OCI-LY1 (cell line): ENCODE measurements at regions not wholly inside any gene's neighbourhood (a gene's known extent, or its start where the extent isn't known, plus 50 kb on each side); places are given as distances from the start of the nearest gene placed in this dataset.

Experiments
- EZH2 ChIP-seq: fragments of 200-600 bp; sonication (generic), shearing (Covaris generic); IDR thresholded peaks from 2 replicates; pipeline ENCODE4 v1.8.0; 2017; ENCODE audit warnings: borderline replicate concordance, mixed run types, mild to moderate bottlenecking, antibody characterized with exemption, low read length, moderate library complexity, mixed read lengths
- TF ChIP-seq, protein P1 (sequence below): fragments of 200-600 bp; sonication (generic), shearing (Covaris generic); IDR thresholded peaks from 2 replicates; pipeline ENCODE4 v1.5.1; 2017; ENCODE audit warnings: mild to moderate bottlenecking, antibody characterized with exemption, low read length, moderate library complexity, mixed read lengths

DNA sequence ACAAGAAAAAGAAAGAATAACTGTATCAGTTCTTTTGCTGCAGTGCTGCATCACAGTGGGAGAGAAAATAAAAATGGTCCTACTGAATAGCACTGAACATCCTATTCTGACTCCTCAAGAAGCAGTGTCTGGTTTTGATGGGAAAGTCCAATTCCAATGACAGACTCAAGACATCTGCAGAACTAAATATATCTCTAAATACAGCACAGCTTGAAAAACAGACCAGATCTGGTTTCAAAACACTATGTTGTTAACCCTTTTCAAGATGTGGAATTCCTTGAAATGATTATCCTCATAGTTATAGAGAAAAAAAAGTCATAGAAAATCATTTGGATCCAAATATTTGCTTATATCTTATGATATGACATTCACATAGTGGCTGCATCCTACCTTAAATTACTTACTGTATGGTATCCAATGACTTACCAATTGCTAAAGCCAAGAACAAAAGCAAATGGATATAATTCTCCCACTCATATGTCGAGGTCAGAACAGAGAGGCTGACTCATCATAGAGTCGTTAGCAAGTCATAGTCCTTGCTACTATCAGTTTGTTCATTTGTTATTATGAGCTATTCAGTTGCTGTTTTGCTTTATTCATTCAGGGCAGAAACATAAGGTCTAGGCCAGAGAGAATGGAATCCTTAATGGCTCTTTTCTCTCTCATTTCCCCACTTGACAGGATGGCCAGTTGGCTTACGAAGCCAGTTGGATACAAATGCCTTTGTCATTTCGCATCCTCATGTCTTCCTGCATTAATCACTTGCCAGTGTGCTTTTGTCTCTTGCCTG lies 62.5 kb upstream of the ACVR2A start:
- TF ChIP-seq, protein P1, sequence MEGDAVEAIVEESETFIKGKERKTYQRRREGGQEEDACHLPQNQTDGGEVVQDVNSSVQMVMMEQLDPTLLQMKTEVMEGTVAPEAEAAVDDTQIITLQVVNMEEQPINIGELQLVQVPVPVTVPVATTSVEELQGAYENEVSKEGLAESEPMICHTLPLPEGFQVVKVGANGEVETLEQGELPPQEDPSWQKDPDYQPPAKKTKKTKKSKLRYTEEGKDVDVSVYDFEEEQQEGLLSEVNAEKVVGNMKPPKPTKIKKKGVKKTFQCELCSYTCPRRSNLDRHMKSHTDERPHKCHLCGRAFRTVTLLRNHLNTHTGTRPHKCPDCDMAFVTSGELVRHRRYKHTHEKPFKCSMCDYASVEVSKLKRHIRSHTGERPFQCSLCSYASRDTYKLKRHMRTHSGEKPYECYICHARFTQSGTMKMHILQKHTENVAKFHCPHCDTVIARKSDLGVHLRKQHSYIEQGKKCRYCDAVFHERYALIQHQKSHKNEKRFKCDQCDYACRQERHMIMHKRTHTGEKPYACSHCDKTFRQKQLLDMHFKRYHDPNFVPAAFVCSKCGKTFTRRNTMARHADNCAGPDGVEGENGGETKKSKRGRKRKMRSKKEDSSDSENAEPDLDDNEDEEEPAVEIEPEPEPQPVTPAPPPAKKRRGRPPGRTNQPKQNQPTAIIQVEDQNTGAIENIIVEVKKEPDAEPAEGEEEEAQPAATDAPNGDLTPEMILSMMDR, result no peak
- TF ChIP-seq EZH2, result no peak
